CD14-positive monocyte (primary cell): ENCODE measurements at regions not wholly inside any gene's neighbourhood (a gene's known extent, or its start where the extent isn't known, plus 50 kb on each side); places are given as distances from the start of the nearest gene placed in this dataset.
A peak's percentile ranks its signal among the peaks of the same experiment; 100 is the strongest.

Experiments used
- DNase-seq, 3 donors: peaks; one replicate each; pipeline ENCODE4 v3.0.0-alpha.2; 2011 to 2022
- H2AFZ ChIP-seq: 2 replicates; pipeline ENCODE4 v1.6.0; 2012; ENCODE audit warnings: mild to moderate bottlenecking, low read depth, low read length, inconsistent platforms; ENCODE audit not compliant: insufficient read depth, poor library complexity, severe bottlenecking
- H3K27ac ChIP-seq, 2 donors: 1 replicate in 1 of 2; 2 replicates in 1 of 2; pipeline ENCODE4 v1.5.1; 2012 to 2013; ENCODE audit warnings: low read length in 2 of 2, control low read depth in 1 of 2, inconsistent platforms in 1 of 2, low read depth in 1 of 2, mild to moderate bottlenecking in 1 of 2
- H3K27me3 ChIP-seq, 2 donors: one replicate each; pipeline versions ENCODE4 v1.6.0 to v1.6.1; 2011 to 2013; ENCODE audit warnings: low read length in 2 of 2; ENCODE audit not compliant: control insufficient read depth in 2 of 2, insufficient read depth in 2 of 2
- H3K36me3 ChIP-seq, 2 donors: replicated peaks in 1 of 2; 1 replicate in 1 of 2; 2 replicates in 1 of 2; pipeline versions ENCODE4 v1.5.1 to v1.6.1; 2012 to 2013; ENCODE audit warnings: low read length in 2 of 2, control low read depth in 1 of 2, inconsistent platforms in 1 of 2, mild to moderate bottlenecking in 1 of 2; ENCODE audit not compliant: insufficient read depth in 2 of 2, control insufficient read depth in 1 of 2
- H3K4me1 ChIP-seq, 2 donors: 1 replicate in 1 of 2; 2 replicates in 1 of 2; pipeline versions ENCODE4 v1.5.1 to v1.6.1; 2012 to 2013; ENCODE audit warnings: low read length in 2 of 2, control low read depth in 1 of 2, inconsistent platforms in 1 of 2, mild to moderate bottlenecking in 1 of 2, moderate library complexity in 1 of 2; ENCODE audit not compliant: insufficient read depth in 2 of 2, control insufficient read depth in 1 of 2
- H3K4me2 ChIP-seq: replicated peaks from 2 replicates; pipeline ENCODE3; 2012; ENCODE audit warnings: low read length, moderate library complexity, mild to moderate bottlenecking; ENCODE audit not compliant: poor library complexity, severe bottlenecking; ENCODE audit errors: extremely low read depth
- H3K4me3 ChIP-seq, 3 experiments: fragments of 200-600 bp in 1 of 3; sonication (generic) in 1 of 3; replicated peaks in 1 of 3; 1 replicate in 2 of 3; 2 replicates in 1 of 3; pipeline ENCODE4 v1.5.1; 2011 to 2013; ENCODE audit warnings: low read length in 3 of 3, mild to moderate bottlenecking in 3 of 3, control low read depth in 2 of 3, low read depth in 2 of 3, inconsistent platforms in 1 of 3, moderate library complexity in 1 of 3
- H3K79me2 ChIP-seq: 2 replicates; pipeline ENCODE4 v1.6.0; 2012; ENCODE audit warnings: mild to moderate bottlenecking, control low read depth, inconsistent platforms, low read length, moderate library complexity; ENCODE audit not compliant: insufficient read depth
- H3K9ac ChIP-seq: 2 replicates; pipeline ENCODE4 v1.6.0; 2017; ENCODE audit warnings: low read length, mild to moderate bottlenecking; ENCODE audit not compliant: insufficient read depth, poor library complexity, severe bottlenecking
- H3K9me3 ChIP-seq, 2 donors: replicated peaks in 1 of 2; 1 replicate in 1 of 2; 2 replicates in 1 of 2; pipeline versions ENCODE4 v1.5.1 to v1.6.1; 2012 to 2013; ENCODE audit warnings: low read length in 2 of 2, control low read depth in 1 of 2; ENCODE audit not compliant: control insufficient read depth in 1 of 2, insufficient read depth in 1 of 2
- H4K20me1 ChIP-seq: 2 replicates; pipeline ENCODE4 v1.6.0; 2012; ENCODE audit warnings: mild to moderate bottlenecking, low read length, control low read depth, moderate library complexity; ENCODE audit not compliant: insufficient read depth
- H3K27ac Mint-ChIP-seq, 7 donors: one replicate each; pipeline ENCODE4 v1.8.0; 2020; ENCODE audit warnings: mild to moderate bottlenecking in 7 of 7, mixed read lengths in 7 of 7, moderate library complexity in 6 of 7, inconsistent platforms in 2 of 7
- H3K27me3 Mint-ChIP-seq, 3 donors: one replicate each; pipeline ENCODE4 v1.8.0; 2021 to 2022; ENCODE audit warnings: low read depth in 3 of 3, mild to moderate bottlenecking in 3 of 3, mixed read lengths in 3 of 3, moderate library complexity in 3 of 3, inconsistent platforms in 1 of 3
- H3K36me3 Mint-ChIP-seq, 2 donors: one replicate each; pipeline ENCODE4 v1.8.0; 2020; ENCODE audit warnings: mixed read lengths in 2 of 2, inconsistent platforms in 1 of 2, mild to moderate bottlenecking in 1 of 2
- H3K4me1 Mint-ChIP-seq: one replicate; pipeline ENCODE4 v1.8.0; 2020; ENCODE audit warnings: mild to moderate bottlenecking, mixed read lengths
- H3K4me3 Mint-ChIP-seq, 2 donors: one replicate each; pipeline ENCODE4 v1.8.0; 2020; ENCODE audit warnings: mild to moderate bottlenecking in 2 of 2, mixed read lengths in 2 of 2, moderate library complexity in 1 of 2
- H3K9me3 Mint-ChIP-seq, 7 donors: one replicate each; pipeline ENCODE4 v1.8.0; 2020 to 2022; ENCODE audit warnings: mixed read lengths in 7 of 7, mild to moderate bottlenecking in 6 of 7, moderate library complexity in 6 of 7, inconsistent platforms in 2 of 7
- CTCF ChIP-seq: fragments of 200-600 bp; IDR thresholded peaks from one replicate; pipeline ENCODE4 v1.8.0; 2022; ENCODE audit warnings: antibody characterized with exemption, mild to moderate bottlenecking
- WGBS: methylation state at CpG from one replicate; pipeline ENCODE4 v1.1.5; 2013; ENCODE audit warnings: missing lambda C conversion rate; ENCODE audit not compliant: insufficient coverage; 5-methylcytosine and 5-hydroxymethylcytosine counted together
- intact Hi-C, 2 donors: fragments of 100-400 bp; cut with micrococcal nuclease; formaldehyde crosslinking; loops; one replicate each; pipeline versions ENCODE4 v1.15.0 to v1.15.1; 2023

DNA sequence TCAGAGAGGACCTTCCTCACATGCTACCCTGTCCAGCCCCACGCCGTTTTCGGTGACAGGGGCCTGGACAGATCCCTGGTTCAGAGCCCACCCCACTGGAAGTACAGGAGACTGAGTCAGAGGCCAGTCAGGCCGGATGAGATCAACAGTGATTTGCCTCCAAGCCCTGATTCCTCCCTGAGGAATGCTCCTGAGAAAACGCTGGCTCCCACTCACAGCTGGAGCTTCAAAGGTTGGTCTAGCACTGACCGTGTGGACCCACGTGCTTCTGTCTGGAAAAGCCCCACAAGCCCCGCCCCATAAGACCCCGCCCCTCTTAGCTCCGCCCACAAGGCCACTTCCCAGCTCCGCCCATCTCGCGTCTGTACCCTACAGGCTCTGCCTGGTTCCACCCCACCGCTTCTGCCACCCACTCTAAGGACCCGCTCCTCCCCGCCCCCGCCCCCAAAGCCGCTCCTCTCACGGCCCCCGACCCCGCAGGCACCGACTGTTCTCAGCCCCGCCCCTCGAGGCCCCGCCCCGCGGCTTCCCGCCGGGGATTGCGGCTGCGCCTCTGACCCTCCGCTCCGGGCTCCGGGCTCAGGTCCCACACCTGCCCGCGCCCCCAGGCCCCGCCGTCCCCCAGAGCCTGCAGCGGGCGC, 64.9 kb upstream of the BHLHE23 start:
- no peaks in the 10 kb centered on the region for H4K20me1 ChIP-seq
- Mint-ChIP-seq H3K27ac (no peak overlapping the region), H3K4me1 (no peaks in the 10 kb centered on the region), H3K36me3 (peaks cover 0 to 1% of the 10 kb centered on the region in 2 donors), H3K9me3 (peaks cover 2 to 18% (median 10%) of the 10 kb centered on the region in 7 donors), H3K4me3 (peak overlapping the region in 1 of 2 donors; percentile 83), H3K27me3 (peaks cover 28 to 50% (median 29%) of the 10 kb centered on the region in 3 donors)
- TF ChIP-seq CTCF, result no peak
- 17% methylated on average over 31 of the region's 40 CpGs for WGBS
- H3K9ac ChIP-seq, result no peak overlapping the region
- intact Hi-C loops, result no loop called here
- H3K79me2 ChIP-seq, result no peaks in the 10 kb centered on the region
- DNase-seq, result no peak
- H3K4me2 ChIP-seq, result no peak overlapping the region
- no peaks in the 10 kb centered on the region for H3K36me3 ChIP-seq
- no peaks in the 10 kb centered on the region for H3K4me1 ChIP-seq
- H2AFZ ChIP-seq, result no peak overlapping the region
- H3K27ac ChIP-seq, result no peak overlapping the region
- peaks cover 0 to 3% of the 10 kb centered on the region in 2 donors for H3K9me3 ChIP-seq
- H3K4me3 ChIP-seq, result no peak overlapping the region
- peaks cover 0 to 31% of the 10 kb centered on the region in 2 donors for H3K27me3 ChIP-seq

DNA sequence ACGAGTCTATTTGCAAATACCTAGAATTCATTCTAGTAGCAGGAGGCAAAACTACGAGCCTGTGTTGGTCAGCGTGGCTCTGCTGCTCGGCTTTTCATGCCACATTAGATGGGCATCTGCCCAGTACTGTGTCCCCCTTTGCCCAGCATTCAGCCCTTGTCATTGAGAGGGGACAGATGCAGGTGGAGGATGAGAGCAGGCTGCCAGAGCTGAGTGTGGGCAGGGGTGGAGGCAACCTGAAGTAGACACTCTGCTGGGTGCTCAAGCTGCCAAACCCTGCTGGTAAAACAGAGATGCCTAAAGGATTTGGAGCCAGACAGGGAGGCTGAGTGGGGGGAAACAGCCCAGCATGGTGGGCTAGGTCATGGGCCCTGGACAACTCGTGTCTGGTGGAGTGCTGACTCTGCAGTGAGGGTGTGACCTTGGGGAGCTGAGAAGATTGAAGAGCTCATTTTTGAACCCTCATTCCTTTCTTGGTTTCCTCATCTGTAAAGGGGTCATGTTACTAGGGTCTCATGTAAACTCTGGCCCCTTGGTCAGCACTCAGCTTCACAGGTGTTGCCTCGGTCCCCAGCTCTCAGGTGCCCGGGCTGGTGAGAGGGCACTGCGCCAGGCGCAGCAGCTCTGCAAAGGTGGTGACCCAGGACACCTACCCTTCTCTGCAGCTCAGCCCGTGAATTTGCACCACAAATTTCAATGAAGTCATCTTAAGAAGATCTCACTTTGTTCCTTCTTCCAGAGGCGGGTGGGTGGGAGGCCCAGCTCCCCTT, 64.2 kb upstream of the BHLHE23 start:
- 97% methylated on average over 10 of the region's 11 CpGs for WGBS
- peak overlapping the region in 1 of 2 donors; percentile 83 for H3K4me3 Mint-ChIP-seq
- H3K36me3 Mint-ChIP-seq, result peaks cover 0 to 1% of the 10 kb centered on the region in 2 donors
- Histone ChIP-seq H3K79me2 (no peaks in the 10 kb centered on the region), H3K27me3 (peaks cover 0 to 31% of the 10 kb centered on the region in 2 donors), H3K4me3 (no peak overlapping the region), H3K4me2 (no peak overlapping the region), H4K20me1 (no peaks in the 10 kb centered on the region), H3K9ac (no peak overlapping the region), H3K36me3 (no peaks in the 10 kb centered on the region), H3K27ac (no peak overlapping the region), H3K9me3 (peaks cover 0 to 3% of the 10 kb centered on the region in 2 donors), H2AFZ (no peak overlapping the region), H3K4me1 (no peaks in the 10 kb centered on the region)
- no peak for DNase-seq
- no peak overlapping the region for H3K27ac Mint-ChIP-seq
- H3K4me1 Mint-ChIP-seq, result no peaks in the 10 kb centered on the region
- intact Hi-C loops, result no loop called here
- peaks cover 2 to 18% (median 9%) of the 10 kb centered on the region in 7 donors for H3K9me3 Mint-ChIP-seq
- no peak for TF ChIP-seq CTCF
- H3K27me3 Mint-ChIP-seq, result peaks cover 26 to 48% (median 29%) of the 10 kb centered on the region in 3 donors
